HepG2 (cell line): ENCODE measurements at regions not wholly inside any gene's neighbourhood (a gene's known extent, or its start where the extent isn't known, plus 50 kb on each side); places are given as distances from the start of the nearest gene placed in this dataset.

Experiments
- ARID5B ChIP-seq: IDR thresholded peaks from 2 replicates; pipeline ENCODE4 v1.4.0; 2020; ENCODE audit warnings: mild to moderate bottlenecking, missing genetic modification reagents
- MTERF4 ChIP-seq: sonication (generic); formaldehyde crosslinking; IDR thresholded peaks from 2 replicates; pipeline ENCODE4 v1.8.0; 2023; ENCODE audit warnings: mild to moderate bottlenecking, missing genetic modification reagents
- RARA ChIP-seq: IDR thresholded peaks from 2 replicates; pipeline ENCODE4 v1.6.1; 2016; ENCODE audit warnings: missing genetic modification reagents, missing compliant biosample characterization
- SALL1 ChIP-seq: sonication (generic); formaldehyde crosslinking; IDR thresholded peaks from 2 replicates; pipeline ENCODE4 v1.8.0; 2022; ENCODE audit warnings: mild to moderate bottlenecking, missing genetic modification reagents
- SALL2 ChIP-seq: sonication (generic); formaldehyde crosslinking; IDR thresholded peaks from 2 replicates; pipeline ENCODE4 v1.8.1; 2023; ENCODE audit warnings: mild to moderate bottlenecking, missing genetic modification reagents, inconsistent platforms
- TF ChIP-seq, protein P1 (sequence below): sonication (generic); formaldehyde crosslinking; IDR thresholded peaks from 2 replicates; pipeline ENCODE4 v1.4.0; 2020; ENCODE audit warnings: missing genetic modification reagents
- TF ChIP-seq, protein P2 (sequence below): sonication (generic); formaldehyde crosslinking; IDR thresholded peaks from 2 replicates; pipeline ENCODE4 v1.5.0; 2020; ENCODE audit warnings: mild to moderate bottlenecking, missing genetic modification reagents

DNA sequence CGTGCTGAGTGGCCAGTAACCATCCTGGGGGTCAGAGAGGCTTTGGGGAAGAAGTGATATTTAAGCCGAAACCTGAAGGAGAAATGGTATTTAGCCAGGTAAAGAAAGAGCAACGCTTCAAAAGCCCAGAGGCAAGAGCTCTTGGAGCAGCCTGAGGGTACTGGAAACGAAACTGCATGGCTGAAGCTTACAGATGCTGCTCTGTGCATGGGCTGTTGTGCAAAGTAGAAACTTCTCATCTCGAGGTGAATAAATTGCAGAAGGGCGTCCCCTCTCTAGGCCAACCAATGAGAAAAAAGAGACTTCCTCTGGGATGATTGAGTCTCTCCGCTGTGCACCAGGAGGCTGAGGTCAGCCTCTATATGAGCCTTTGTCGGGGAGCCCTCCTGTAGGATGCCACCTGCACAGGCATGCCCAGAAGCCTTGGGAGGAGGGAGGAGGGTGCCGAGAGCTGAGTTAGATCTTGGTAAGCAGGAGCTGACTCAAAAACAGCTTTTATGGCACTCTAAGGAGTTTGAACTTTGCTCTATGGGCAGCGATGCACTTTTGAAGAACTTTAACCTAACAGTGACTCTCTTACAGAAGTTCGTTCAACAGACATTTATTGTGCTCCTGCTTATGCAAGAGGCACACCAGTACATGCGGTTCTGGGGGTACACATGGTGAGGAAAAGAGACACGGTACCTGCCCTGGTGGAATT, 61.6 kb upstream of the EDN1 start (continued):
- peak; percentile 49; the same call in 1 of the 2 replicates for TF ChIP-seq ARID5B (CRISPR knock-in tag)
- TF ChIP-seq MTERF4: 0 out of 2 replicates have a peak, but pooled peaks have one; percentile 28
- TF ChIP-seq SALL1: peak; percentile 34
- TF ChIP-seq SALL2 (CRISPR knock-in tag): no peak
- TF ChIP-seq, protein P1, sequence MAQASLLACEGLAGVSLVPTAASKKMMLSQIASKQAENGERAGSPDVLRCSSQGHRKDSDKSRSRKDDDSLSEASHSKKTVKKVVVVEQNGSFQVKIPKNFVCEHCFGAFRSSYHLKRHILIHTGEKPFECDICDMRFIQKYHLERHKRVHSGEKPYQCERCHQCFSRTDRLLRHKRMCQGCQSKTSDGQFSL (CRISPR knock-in tag): no peak
- TF ChIP-seq RARA (CRISPR knock-in tag): peak; percentile 92
- TF ChIP-seq, protein P2, sequence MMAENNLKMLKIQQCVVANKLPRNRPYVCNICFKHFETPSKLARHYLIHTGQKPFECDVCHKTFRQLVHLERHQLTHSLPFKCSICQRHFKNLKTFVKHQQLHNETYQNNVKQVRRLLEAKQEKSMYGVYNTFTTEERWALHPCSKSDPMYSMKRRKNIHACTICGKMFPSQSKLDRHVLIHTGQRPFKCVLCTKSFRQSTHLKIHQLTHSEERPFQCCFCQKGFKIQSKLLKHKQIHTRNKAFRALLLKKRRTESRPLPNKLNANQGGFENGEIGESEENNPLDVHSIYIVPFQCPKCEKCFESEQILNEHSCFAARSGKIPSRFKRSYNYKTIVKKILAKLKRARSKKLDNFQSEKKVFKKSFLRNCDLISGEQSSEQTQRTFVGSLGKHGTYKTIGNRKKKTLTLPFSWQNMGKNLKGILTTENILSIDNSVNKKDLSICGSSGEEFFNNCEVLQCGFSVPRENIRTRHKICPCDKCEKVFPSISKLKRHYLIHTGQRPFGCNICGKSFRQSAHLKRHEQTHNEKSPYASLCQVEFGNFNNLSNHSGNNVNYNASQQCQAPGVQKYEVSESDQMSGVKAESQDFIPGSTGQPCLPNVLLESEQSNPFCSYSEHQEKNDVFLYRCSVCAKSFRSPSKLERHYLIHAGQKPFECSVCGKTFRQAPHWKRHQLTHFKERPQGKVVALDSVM (CRISPR knock-in tag): 0 out of 2 replicates have a peak, but pooled peaks have one; percentile 31
